Stomach (tissue), 8 donors: ENCODE measurements at regions not wholly inside any gene's neighbourhood (a gene's known extent, or its start where the extent isn't known, plus 50 kb on each side); places are given as distances from the start of the nearest gene placed in this dataset.
"Not testable (repeated sequence)": the region's sequence is repeated elsewhere in the genome, so short reads cannot be mapped to it uniquely, and the experiment has no call there.

ENCODE experiments used
- DNase-seq, 2 donors: peaks; one replicate each; pipeline versions ENCODE4 v3.0.0 to v3.0.0-alpha.2; 2013 to 2019
- H3K27ac ChIP-seq, 5 donors: fragments of 200-600 bp in 4 of 5; sonication (generic) in 4 of 5; one replicate each; pipeline ENCODE4 v1.5.1; 2013 to 2019; ENCODE audit warnings: mild to moderate bottlenecking in 1 of 5, moderate library complexity in 1 of 5
- H3K27me3 ChIP-seq, 3 donors: fragments of 200-600 bp; sonication (generic); one replicate each; pipeline ENCODE4 v1.5.1; 2017 to 2019; ENCODE audit warnings: mixed run types in 1 of 3
- H3K36me3 ChIP-seq, 4 donors: fragments of 200-600 bp; sonication (generic); 1 replicate in 3 of 4; 2 replicates in 1 of 4; pipeline ENCODE4 v1.5.1; 2016 to 2019
- H3K4me1 ChIP-seq, 4 donors: fragments of 200-600 bp; sonication (generic); one replicate each; pipeline ENCODE4 v1.5.1; 2016 to 2019
- H3K4me3 ChIP-seq, 4 donors: fragments of 200-600 bp; sonication (generic) in 3 of 4; one replicate each; pipeline ENCODE4 v1.5.1; 2016 to 2019; ENCODE audit warnings: mild to moderate bottlenecking in 1 of 4
- H3K9me3 ChIP-seq, 4 donors: fragments of 200-600 bp; sonication (generic); one replicate each; pipeline ENCODE4 v1.5.1; 2016 to 2019
- EP300 ChIP-seq: sonication (generic); formaldehyde crosslinking; IDR thresholded peaks from one replicate; pipeline ENCODE4 v1.6.1; 2017; ENCODE audit warnings: antibody characterized with exemption
- WGBS, 5 donors: extraction: QIAGEN DNeasy Blood & Tissue Kit in 3 of 5; methylation state at CpG; one replicate each; pipeline versions ENCODE4 v1.1.5 to v1.1.7; 2013 to 2018; 5-methylcytosine and 5-hydroxymethylcytosine counted together
- intact Hi-C: fragments of 100-400 bp; cut with DNase I; formaldehyde crosslinking; loops from one replicate; pipeline ENCODE4 v1.15.1; 2023; ENCODE audit warnings: low total_unique reads
- small RNA-seq, 4 donors: library from RNA; depleted of rRNA; stranded (forward); fragments of <200 nt; gene quantifications; one replicate each; pipeline ENCODE3, GENCODE V24; 2016
- TF ChIP-seq, protein P1 (sequence below), 7 experiments: fragments of 450-650 bp in 4 of 7; fragments of 200-600 bp in 3 of 7; sonication (generic) in 3 of 7; IDR thresholded peaks; one replicate each; pipeline ENCODE4 v1.5.1; 2016 to 2019; ENCODE audit warnings: antibody characterized with exemption in 7 of 7, control low read depth in 2 of 7, mild to moderate bottlenecking in 1 of 7
- donor health status: healthy with polysubstance abuse.
- donor health status: Bipolar disorder and iron deficiency.
- donor health status: healthy.

DNA sequence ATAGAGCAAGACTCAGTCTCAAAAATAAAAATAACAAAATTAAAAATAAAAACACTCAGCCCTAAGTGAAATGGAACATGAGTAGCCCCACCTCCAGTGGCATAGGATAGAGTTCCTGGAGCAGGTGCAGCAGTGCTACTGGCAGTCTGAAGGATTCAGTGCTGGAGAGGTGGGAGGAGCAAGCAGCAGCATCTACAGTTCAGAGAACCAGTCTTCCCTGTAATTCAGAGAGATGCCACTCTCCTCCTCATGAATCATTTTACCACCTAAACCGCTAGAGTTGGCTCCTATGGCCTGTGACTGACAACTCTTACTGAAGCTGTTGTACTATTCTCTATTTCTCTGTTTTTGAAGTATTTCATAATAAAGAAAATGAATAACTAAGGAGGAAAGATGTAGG, 56.0 kb upstream of the SMURF2 start:
- TF ChIP-seq, protein P1, sequence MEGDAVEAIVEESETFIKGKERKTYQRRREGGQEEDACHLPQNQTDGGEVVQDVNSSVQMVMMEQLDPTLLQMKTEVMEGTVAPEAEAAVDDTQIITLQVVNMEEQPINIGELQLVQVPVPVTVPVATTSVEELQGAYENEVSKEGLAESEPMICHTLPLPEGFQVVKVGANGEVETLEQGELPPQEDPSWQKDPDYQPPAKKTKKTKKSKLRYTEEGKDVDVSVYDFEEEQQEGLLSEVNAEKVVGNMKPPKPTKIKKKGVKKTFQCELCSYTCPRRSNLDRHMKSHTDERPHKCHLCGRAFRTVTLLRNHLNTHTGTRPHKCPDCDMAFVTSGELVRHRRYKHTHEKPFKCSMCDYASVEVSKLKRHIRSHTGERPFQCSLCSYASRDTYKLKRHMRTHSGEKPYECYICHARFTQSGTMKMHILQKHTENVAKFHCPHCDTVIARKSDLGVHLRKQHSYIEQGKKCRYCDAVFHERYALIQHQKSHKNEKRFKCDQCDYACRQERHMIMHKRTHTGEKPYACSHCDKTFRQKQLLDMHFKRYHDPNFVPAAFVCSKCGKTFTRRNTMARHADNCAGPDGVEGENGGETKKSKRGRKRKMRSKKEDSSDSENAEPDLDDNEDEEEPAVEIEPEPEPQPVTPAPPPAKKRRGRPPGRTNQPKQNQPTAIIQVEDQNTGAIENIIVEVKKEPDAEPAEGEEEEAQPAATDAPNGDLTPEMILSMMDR (IDR thresholded peaks at IDR 0.05): no peak
- no peak for TF ChIP-seq EP300
- Histone ChIP-seq H3K27ac (no peak overlapping the region), H3K36me3 (no peaks in the 10 kb centered on the region), H3K9me3 (no peaks in the 10 kb centered on the region), H3K4me1 (peaks cover 0 to 13% (median 8%) of the 10 kb centered on the region in 4 donors), H3K27me3 (no peaks in the 10 kb centered on the region), H3K4me3 (no peak overlapping the region)
- intact Hi-C loops: no loop called here
- WGBS, 5 donors: 73 to 92% (median 77%) methylated on average over 1 of the region's 1 CpG
- DNase-seq: no peak

DNA sequence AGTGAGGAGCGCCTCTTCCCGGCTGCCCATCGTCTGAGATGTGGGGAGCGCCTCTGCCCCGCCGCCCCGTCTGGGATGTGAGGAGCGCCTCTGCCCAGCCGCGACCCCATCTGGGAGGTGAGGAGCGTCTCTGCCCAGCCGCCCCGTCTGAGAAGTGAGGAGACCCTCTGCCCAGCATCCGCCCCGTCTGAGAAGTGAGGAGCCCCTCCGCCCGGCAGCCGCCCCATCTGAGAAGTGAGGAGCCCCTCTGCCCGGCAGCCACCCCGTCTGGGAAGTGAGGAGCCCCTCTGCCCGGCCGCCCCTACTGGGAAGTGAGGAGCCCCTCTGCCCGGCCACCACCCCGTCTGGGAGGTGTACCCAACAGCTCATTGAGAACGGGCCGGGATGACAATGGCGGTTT, 54.4 kb upstream of the SMURF2 start:
- DNase-seq, H3K27ac ChIP-seq, H3K9me3 ChIP-seq, intact Hi-C loops, H3K4me3 ChIP-seq, H3K27me3 ChIP-seq, H3K36me3 ChIP-seq: not testable (repeated sequence)
- 94 to 97% (median 95%) methylated on average over 9 to 24 of the region's 27 CpGs for WGBS, 5 donors
- peaks cover 0 to 17% (median 11%) of the 10 kb centered on the region in 4 donors for H3K4me1 ChIP-seq

DNA sequence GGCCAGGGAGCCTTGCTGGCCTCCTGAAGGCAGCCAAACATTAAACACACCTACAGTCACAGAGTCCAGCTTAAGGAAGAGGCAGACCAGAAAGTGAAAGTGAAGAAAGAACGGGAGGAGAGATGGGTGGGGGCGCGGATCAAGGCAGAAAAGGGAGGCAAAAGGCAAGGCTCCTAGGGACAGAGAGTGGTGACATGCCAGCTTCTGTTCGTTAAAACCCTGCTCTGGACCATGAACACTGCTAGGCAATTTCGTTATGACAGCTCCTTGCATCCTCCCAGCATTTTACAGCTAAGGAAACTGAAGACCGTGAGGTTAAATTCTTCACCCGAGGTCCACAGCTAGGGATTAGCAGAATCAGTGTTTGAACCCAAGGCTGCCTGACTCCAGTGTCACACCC, 51.7 kb upstream of the SMURF2 start:
- Histone ChIP-seq H3K4me3 (peak overlapping the region; percentile 30 to 42 (median 36)), H3K4me1 (peaks cover 5 to 29% (median 11%) of the 10 kb centered on the region in 4 donors), H3K27ac (peak overlapping the region; percentile 21 to 53 (median 46))
- peak in 1 of 2 donors; percentile 28 for DNase-seq
- 8 to 29% (median 19%) methylated on average over 7 of the region's 7 CpGs for WGBS, 5 donors
- intact Hi-C loops, H3K36me3 ChIP-seq, H3K9me3 ChIP-seq, H3K27me3 ChIP-seq: not testable (repeated sequence)

DNA sequence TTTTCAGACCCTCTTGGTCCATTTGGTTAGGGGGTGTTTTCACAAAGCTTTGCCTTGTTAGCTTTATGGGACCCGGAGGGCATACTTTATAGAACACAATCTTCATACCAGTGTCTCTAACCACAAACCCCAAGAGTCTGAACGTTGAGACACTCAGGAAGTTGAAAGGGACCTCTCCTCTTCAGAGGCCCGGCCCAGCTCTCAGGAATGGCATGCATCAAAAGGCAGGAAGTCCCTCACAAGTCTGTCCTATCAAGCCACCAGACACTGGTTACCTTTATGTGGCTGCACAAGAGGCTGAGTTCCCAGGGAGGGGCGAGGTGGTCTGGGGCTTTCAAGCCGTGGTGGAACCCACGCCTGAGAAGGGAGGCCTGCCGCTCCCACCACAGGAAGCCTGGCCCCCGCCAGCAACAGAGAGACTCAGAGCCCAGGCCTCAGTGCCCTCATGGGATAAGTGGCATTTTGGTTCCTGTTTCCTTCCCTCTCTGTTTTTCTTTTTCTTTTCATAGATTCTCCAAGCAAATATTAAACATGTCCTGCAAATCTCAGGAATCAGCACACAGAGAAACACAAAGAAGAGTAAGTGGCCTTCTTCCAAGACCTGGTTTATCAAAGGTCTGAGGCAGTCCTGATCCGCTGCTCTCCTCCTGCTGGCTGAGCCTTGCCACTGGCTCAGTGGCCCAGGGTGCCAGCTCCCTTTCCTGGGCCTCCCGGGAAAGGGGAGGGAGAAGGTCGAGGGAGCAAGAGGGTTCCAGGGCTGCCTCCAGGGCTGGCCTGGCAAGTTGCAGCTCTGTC, 50.6 kb upstream of the SMURF2 start:
- H3K27me3 ChIP-seq, H3K36me3 ChIP-seq, H3K4me3 ChIP-seq, H3K9me3 ChIP-seq, intact Hi-C loops: not testable (repeated sequence)
- peak in 1 of 2 donors; percentile 28 for DNase-seq
- peak overlapping the region in 4 of 5 donors; percentile 46 to 53 (median 48) for H3K27ac ChIP-seq
- WGBS, 5 donors: 53 to 67% (median 56%) methylated on average over 9 to 10 of the region's 11 CpGs
- peaks cover 6 to 36% (median 15%) of the 10 kb centered on the region in 4 donors for H3K4me1 ChIP-seq

Small RNA genes lying in the stretch of these regions (small RNA-seq; reads per million reads assigned to genes)
- gene AC103810.3 (0 reads per million in 4 donors), gene BPTFP1 (0 reads per million in 4 donors), gene MINOS1P2 (0 reads per million in 4 donors), gene MIR6080 (0 reads per million in 4 donors)
